SU-DHL-6 (cell line): ENCODE measurements at regions not wholly inside any gene's neighbourhood (a gene's known extent, or its start where the extent isn't known, plus 50 kb on each side); places are given as distances from the start of the nearest gene placed in this dataset.

Experiments used
- CTCF ChIP-seq: fragments of 200-600 bp; sonication (generic); IDR thresholded peaks from one replicate; pipeline ENCODE4 v1.5.1; 2017; ENCODE audit warnings: antibody characterized with exemption, mild to moderate bottlenecking, low read length, moderate library complexity; ENCODE audit not compliant: insufficient read depth, poor library complexity, severe bottlenecking
- EZH2phosphoT487 ChIP-seq: fragments of 200-600 bp; sonication (generic), shearing (Covaris generic); conservative IDR thresholded peaks from 2 replicates; pipeline ENCODE4 v1.6.1; 2018; ENCODE audit warnings: mild to moderate bottlenecking, antibody characterized with exemption, low read length, moderate library complexity, mixed read lengths

- TF ChIP-seq CTCF: no peak
- TF ChIP-seq EZH2phosphoT487: no peak
These were observed 1063.9 kb upstream of the CDH18 start for GRCh38 chr5:21051945-21052344.
